Dermis blood vessel endothelial cell (primary cell): ENCODE measurements at regions not wholly inside any gene's neighbourhood (a gene's known extent, or its start where the extent isn't known, plus 50 kb on each side); places are given as distances from the start of the nearest gene placed in this dataset.
"Not testable (repeated sequence)": the region's sequence is repeated elsewhere in the genome, so short reads cannot be mapped to it uniquely, and the experiment has no call there.

Experiments
- DNase-seq: peaks from one replicate; pipeline ENCODE4 v3.0.0; 2010

DNA sequence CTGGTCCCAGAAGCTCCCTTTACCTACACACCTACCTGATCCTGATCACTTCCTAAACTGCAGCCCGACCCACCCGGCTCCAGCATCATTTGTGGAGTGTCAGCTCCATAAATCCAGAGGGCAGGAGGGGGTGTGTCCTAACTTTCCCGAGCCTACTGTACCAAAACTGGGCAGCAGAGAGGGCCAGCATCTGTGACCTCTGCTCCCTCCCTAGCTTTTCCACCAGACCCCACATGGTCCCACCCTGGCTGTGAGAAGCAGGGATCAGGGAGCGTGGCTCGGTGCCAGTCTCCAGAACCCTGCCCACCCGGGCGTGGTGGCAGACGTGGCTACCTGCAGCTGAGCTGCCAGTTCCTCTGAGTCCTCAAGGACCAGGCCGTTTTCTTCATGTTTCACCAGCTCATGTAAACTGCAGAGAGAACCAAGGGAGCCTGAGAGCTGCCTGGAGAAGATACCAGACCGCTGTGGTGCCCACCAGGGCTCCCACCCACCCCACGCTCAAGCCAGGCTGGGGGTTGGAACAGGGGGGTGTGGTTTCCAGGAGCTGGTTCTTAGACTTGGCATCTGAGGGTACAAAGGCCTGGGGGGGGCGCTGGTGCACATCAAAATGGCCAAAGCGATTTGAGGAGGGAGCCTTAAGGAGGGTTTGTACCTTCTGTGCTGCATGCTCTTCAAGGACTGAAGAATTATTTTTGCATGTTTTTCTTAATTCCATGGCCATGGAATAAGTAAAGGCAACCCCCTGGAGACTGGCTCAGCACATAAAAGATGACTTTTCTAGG lies 76.7 kb upstream of the DRD5 start:
- DNase-seq: no peak

DNA sequence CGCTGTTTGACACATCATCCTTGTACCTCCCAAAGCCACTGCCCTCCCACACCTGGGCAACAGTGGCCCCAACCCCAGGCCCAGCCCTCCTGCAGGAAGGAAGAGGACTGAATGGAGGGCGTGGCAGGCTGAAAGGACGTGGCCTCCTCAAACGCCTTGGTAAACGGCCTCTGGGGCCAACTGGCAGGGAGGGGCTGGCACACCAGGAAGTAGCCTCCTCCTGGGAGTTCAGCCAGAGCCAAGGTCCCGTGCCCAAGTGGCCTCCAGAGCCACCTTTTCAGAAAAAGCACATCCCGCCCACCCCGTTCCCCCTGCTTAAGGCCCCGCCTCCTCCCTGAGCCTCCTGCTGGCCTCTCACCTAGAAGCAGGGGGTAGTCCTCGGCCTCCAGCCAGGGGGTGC lies 74.2 kb upstream of the DRD5 start:
- not testable (repeated sequence) for DNase-seq

DNA sequence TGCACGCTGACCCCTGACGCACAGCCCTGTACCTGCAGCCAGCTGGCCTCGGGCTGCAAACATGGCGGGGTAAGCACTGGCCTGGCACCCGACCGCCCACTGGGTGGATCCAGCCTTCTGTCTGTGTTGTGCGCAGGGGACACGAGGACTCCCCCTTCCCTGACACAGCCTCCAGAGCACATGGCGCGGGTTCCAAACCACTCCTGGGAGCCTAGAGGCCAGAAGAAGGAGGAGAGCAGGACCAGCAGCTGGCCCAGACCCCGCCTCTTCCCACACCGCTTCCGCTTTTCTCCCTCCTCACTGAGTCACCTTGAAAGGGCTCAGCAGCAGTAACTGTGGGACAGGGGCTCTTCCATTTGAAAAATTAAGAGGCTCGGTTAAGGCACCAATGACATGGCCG lies 73.5 kb upstream of the DRD5 start:
- not testable (repeated sequence) for DNase-seq

DNA sequence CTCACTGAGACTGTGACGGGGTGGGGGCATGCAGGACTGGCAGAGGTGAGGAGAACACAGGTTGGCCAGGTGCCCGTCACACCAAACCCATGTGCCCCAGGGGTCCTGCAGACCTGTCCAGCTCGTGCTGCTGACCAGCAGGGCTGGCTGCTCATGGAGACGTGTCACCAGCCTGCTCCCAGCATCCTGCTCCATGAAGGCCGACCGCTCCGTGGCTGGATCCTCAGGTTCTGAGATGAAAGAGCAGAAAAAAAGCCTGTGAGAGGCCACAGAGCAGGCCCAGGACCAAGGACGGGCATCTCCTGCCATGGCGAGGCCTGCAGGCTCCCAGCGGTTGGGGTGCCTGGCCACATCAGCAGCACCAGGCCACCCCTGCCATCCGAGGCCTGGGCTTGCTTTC lies 71.7 kb upstream of the DRD5 start:
- no peak for DNase-seq

DNA sequence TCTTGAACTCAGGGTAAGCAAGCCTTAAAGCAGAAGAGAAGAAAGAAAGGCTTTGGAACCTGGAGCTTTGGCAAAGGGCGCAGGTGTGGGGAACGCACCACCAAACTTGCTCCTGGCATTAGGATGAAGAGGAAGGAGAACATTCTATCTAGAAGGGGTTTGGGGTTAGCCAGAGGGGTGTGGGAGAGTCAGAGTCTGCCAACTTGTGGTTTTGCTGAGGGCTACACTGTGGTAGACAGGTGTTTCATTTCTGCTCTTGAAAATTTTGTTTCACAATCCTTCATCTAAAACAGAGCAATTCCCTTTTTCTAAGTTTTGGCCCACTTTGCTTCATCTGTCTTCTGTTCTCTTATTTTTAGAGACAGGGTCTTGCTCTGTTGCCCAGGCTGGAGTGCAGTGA lies 66.2 kb upstream of the DRD5 start:
- DNase-seq: not testable (repeated sequence)

DNA sequence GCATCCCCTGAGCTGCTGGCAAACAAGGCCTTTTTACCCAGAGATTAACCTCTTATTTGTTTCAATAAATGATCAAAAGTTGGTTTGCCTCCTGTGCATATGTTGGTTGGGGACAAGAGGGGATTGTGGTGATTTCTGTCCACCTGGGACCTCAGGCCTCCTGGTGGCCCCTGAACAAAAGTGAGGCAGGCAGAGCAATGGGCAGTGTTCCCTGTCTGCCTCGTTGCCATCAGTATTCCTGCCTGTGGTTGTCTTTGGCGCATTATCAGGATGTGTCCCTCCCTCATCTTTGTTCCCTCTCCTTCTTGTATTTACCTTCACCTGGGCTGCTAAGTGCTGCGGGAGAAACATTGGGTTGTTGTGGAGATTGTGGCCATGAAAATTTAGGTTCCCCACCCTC lies 65.3 kb upstream of the DRD5 start:
- DNase-seq: no peak

DNA sequence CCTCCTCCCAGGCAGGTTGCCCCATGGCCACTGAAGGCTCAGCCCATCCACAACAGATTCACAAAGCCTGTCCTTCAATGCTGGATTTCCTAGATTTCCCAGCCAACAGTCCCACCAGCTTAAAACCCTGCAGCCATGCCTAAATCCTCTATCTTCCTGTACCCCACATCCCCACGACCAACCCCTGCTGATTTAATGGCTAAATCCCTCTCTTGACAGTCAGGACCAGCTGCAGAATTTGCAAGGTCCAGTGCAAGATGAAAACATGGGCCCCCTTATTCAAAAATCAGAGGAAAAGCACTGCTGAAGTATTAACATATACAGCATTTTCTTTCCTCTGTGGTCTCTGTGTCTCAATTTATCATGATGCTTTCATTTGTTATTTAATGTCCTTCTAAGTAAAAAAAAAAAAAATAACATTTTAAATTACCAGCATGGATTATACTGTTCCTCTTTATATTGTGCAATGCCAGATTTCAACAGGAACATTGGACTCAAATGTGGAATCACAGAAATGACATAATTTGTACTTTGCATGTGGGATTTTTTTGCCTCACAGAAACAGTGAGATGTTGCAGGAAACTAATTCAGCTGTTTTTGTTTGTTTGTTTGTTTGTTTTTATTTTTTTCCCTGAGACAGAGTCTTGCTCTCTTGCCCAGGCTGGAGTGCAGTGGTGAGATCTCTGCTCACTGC lies 63.0 kb upstream of the DRD5 start:
- DNase-seq: not testable (repeated sequence)

DNA sequence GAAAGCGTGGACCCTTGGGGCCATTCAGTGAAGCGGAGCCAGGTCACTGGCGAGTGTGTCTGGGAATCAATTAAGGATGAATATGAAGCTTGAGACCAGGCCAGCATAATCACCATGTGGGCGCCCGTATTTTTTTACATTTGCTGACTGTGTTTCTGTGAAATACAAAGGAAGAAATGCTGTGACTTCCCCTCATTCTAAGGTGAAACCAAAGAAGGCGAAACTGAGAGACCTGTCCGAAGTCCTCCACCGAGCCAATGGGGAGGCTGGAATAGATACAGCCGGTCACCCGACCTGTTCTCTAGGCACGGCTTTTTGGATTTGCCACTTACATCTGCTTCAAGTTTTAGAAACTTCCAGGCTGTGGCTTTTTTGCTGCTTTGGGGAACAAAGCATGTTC lies 59.3 kb upstream of the DRD5 start:
- not testable (repeated sequence) for DNase-seq
